Iris pigment epithelial cell (primary cell): ENCODE measurements at regions not wholly inside any gene's neighbourhood (a gene's known extent, or its start where the extent isn't known, plus 50 kb on each side); places are given as distances from the start of the nearest gene placed in this dataset.
"Not testable (repeated sequence)": the region's sequence is repeated elsewhere in the genome, so short reads cannot be mapped to it uniquely, and the experiment has no call there.

Experiments used
- DNase-seq: peaks from one replicate; pipeline ENCODE4 v3.0.0-alpha.2; 2011; ENCODE audit warnings: low read depth

- DNase-seq: no peak
Observed at GRCh38 chr2:190584980-190585661, 50.6 kb upstream of the NEMP2 start.

- DNase-seq: no peak
Observed at GRCh38 chr2:190587106-190587505, 52.6 kb upstream of the NEMP2 start.

GRCh38 chr2:190589008-190589407, 54.5 kb upstream of the NEMP2 start:
- no peak for DNase-seq

GRCh38 chr2:190591437-190591836, 56.9 kb upstream of the NEMP2 start:
- no peak for DNase-seq

GRCh38 chr2:190592831-190593230, 56.1 kb upstream of the NAB1 start:
- DNase-seq: peak; percentile 69

GRCh38 chr2:190595879-190596278, 53.0 kb upstream of the NAB1 start:
- DNase-seq: not testable (repeated sequence)

- DNase-seq: no peak
Observed at GRCh38 chr2:190596993-190597392, 51.9 kb upstream of the NAB1 start.

- no peak for DNase-seq
Observed at GRCh38 chr2:190598621-190599020, 50.3 kb upstream of the NAB1 start.

GRCh38 chr2:190599073-190599472, 49.8 kb upstream of the NAB1 start:
- DNase-seq: peak; percentile 37
